Jurkat, Clone E6-1 (cell line): ENCODE measurements at regions not wholly inside any gene's neighbourhood (a gene's known extent, or its start where the extent isn't known, plus 50 kb on each side); places are given as distances from the start of the nearest gene placed in this dataset.

Experiments
- DNase-seq: peaks from one replicate; pipeline ENCODE4 v3.0.0-alpha.2; 2011; ENCODE audit warnings: low read depth, low spot score
- H3K4me3 ChIP-seq: 2 replicates; pipeline ENCODE4 v1.5.1; 2011; ENCODE audit warnings: mild to moderate bottlenecking, low read length, control low read depth, moderate library complexity

DNA sequence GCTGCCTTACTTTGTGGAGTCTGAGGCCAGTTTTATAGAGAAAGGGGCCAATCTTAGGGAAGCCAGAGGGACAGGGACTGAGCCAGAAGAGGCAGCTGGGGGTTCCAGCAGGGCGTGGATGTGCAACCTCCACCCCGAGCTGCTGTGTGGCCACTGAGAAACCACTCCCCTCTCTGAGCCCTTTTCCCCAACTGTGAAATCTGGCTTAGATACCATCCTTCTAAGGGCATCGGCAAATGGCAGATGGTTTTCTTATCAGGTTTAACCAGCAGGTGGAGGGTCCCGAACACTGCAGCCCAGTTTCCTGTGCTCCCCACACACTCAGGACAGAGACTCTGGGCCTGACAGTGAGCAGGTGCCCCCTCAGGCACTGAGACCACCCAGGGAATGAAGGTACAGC is 55.8 kb upstream of the SLC6A6 start:
- no peak overlapping the region for H3K4me3 ChIP-seq
- peak; percentile 54 for DNase-seq

GRCh38 chr3:14347110-14347509 is 55.3 kb upstream of the SLC6A6 start:
- H3K4me3 ChIP-seq, result no peak overlapping the region
- DNase-seq, result no peak

GRCh38 chr3:14351617-14352001 is 50.8 kb upstream of the SLC6A6 start:
- DNase-seq, result no peak
- no peak overlapping the region for H3K4me3 ChIP-seq

GRCh38 chr3:14352002-14352627 is 50.3 kb upstream of the SLC6A6 start:
- no peak overlapping the region for H3K4me3 ChIP-seq
- peak; percentile 29 for DNase-seq
